ENCODE measurements at regions not wholly inside any gene's neighbourhood (a gene's known extent, or its start where the extent isn't known, plus 50 kb on each side); places are given as distances from the start of the nearest gene placed in this dataset.

DNA sequence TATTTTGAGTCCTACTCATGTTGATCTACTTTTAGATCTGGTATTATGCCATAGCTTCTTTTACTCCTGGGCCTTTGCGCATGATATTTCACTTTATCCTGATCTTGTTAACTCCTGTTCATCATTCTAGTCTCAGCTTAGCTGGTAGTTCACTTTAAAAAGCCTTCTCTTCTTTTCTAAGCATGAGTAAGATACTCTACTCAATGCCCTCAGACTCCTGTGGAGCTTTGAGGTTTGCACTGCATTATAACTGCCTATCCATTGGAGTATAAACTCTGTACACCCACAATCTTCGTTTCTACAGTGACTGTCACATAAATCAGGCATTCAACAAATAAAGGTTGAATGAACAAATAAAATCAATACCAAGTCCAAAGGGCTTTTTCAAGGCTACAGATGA lies 357.9 kb upstream of the KCNH8 start:
- TF ChIP-seq, protein P1, sequence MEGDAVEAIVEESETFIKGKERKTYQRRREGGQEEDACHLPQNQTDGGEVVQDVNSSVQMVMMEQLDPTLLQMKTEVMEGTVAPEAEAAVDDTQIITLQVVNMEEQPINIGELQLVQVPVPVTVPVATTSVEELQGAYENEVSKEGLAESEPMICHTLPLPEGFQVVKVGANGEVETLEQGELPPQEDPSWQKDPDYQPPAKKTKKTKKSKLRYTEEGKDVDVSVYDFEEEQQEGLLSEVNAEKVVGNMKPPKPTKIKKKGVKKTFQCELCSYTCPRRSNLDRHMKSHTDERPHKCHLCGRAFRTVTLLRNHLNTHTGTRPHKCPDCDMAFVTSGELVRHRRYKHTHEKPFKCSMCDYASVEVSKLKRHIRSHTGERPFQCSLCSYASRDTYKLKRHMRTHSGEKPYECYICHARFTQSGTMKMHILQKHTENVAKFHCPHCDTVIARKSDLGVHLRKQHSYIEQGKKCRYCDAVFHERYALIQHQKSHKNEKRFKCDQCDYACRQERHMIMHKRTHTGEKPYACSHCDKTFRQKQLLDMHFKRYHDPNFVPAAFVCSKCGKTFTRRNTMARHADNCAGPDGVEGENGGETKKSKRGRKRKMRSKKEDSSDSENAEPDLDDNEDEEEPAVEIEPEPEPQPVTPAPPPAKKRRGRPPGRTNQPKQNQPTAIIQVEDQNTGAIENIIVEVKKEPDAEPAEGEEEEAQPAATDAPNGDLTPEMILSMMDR (conservative IDR thresholded peaks at IDR 0.05 in 1 of 2, IDR thresholded peaks at IDR 0.05 in 1 of 2; ENCODE audit: extremely low read depth in 1 of 2, insufficient read depth in 1 of 2, low read depth in 1 of 2, low read length in 2 of 2): no peak
- no peak for TF ChIP-seq EZH2 (IDR thresholded peaks at IDR 0.05; ENCODE audit: borderline replicate concordance, low read length)
